Uterus (tissue), 2 donors: ENCODE measurements at regions not wholly inside any gene's neighbourhood (a gene's known extent, or its start where the extent isn't known, plus 50 kb on each side); places are given as distances from the start of the nearest gene placed in this dataset.

ENCODE experiments used
- POLR2A ChIP-seq, 2 donors: fragments of 450-650 bp; IDR thresholded peaks; one replicate each; pipeline ENCODE4 v1.6.1; 2016; ENCODE audit warnings: antibody characterized with exemption in 2 of 2, mild to moderate bottlenecking in 1 of 2, moderate library complexity in 1 of 2
- TF ChIP-seq, protein P1 (sequence below), 4 experiments: fragments of 200-600 bp in 2 of 4; fragments of 450-650 bp in 2 of 4; sonication (generic) in 2 of 4; IDR thresholded peaks; one replicate each; pipeline ENCODE4 v1.5.1; 2016 to 2019; ENCODE audit warnings: antibody characterized with exemption in 4 of 4, mild to moderate bottlenecking in 2 of 4, moderate library complexity in 1 of 4

- TF ChIP-seq, protein P1, sequence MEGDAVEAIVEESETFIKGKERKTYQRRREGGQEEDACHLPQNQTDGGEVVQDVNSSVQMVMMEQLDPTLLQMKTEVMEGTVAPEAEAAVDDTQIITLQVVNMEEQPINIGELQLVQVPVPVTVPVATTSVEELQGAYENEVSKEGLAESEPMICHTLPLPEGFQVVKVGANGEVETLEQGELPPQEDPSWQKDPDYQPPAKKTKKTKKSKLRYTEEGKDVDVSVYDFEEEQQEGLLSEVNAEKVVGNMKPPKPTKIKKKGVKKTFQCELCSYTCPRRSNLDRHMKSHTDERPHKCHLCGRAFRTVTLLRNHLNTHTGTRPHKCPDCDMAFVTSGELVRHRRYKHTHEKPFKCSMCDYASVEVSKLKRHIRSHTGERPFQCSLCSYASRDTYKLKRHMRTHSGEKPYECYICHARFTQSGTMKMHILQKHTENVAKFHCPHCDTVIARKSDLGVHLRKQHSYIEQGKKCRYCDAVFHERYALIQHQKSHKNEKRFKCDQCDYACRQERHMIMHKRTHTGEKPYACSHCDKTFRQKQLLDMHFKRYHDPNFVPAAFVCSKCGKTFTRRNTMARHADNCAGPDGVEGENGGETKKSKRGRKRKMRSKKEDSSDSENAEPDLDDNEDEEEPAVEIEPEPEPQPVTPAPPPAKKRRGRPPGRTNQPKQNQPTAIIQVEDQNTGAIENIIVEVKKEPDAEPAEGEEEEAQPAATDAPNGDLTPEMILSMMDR (IDR thresholded peaks at IDR 0.05): no peak
- no peak for TF ChIP-seq POLR2A (IDR thresholded peaks at IDR 0.05)
These were observed 193.3 kb upstream of the ZNF536 start for GRCh38 chr19:30178721-30179402.
